Omental fat pad (tissue), 3 donors: ENCODE measurements at regions not wholly inside any gene's neighbourhood (a gene's known extent, or its start where the extent isn't known, plus 50 kb on each side); places are given as distances from the start of the nearest gene placed in this dataset.

ENCODE experiments used
- ATAC-seq: fragments of 150-250 bp; one replicate; pipeline ENCODE4 v1.9.1; 2016; ENCODE audit warnings: mild to moderate bottlenecking, moderate library complexity; ENCODE audit not compliant: low FRiP score
- DNase-seq: peaks from one replicate; pipeline ENCODE4 v3.0.0-alpha.2; 2019; ENCODE audit warnings: low spot score
- CTCF ChIP-seq, 3 donors: fragments of 450-650 bp; IDR thresholded peaks; one replicate each; pipeline ENCODE4 v1.5.1; 2016 to 2017; ENCODE audit warnings: antibody characterized with exemption in 3 of 3, mild to moderate bottlenecking in 3 of 3, moderate library complexity in 2 of 3

- DNase-seq (no peak), ATAC-seq (no peak)
- no peak for TF ChIP-seq CTCF (IDR thresholded peaks at IDR 0.05)
Observed at GRCh38 chr1:101451888-101452287, 215.1 kb downstream of the S1PR1 start.

GRCh38 chr1:101452825-101453224, 216.0 kb downstream of the S1PR1 start:
- no peak for DNase-seq
- no peak for ATAC-seq
- no peak for TF ChIP-seq CTCF (IDR thresholded peaks at IDR 0.05)

GRCh38 chr1:101453844-101454243, 217.0 kb downstream of the S1PR1 start:
- ATAC-seq (no peak), DNase-seq (no peak)
- TF ChIP-seq CTCF (IDR thresholded peaks at IDR 0.05), result no peak

- no peak for ATAC-seq
- TF ChIP-seq CTCF (IDR thresholded peaks at IDR 0.05), result no peak
- DNase-seq, result no peak
Observed at GRCh38 chr1:101455166-101455565, 218.3 kb downstream of the S1PR1 start.

- TF ChIP-seq CTCF (IDR thresholded peaks at IDR 0.05), result no peak
- no peak for DNase-seq
- ATAC-seq, result no peak
Observed at GRCh38 chr1:101460739-101461138, 223.9 kb downstream of the S1PR1 start.

GRCh38 chr1:101463195-101463594, 226.4 kb downstream of the S1PR1 start:
- no peak for ATAC-seq
- DNase-seq, result no peak
- TF ChIP-seq CTCF (IDR thresholded peaks at IDR 0.05), result no peak

GRCh38 chr1:101465941-101466340, 229.1 kb downstream of the S1PR1 start:
- ATAC-seq (no peak), DNase-seq (no peak)
- no peak for TF ChIP-seq CTCF (IDR thresholded peaks at IDR 0.05)
